GM13977 (cell line): ENCODE measurements at regions not wholly inside any gene's neighbourhood (a gene's known extent, or its start where the extent isn't known, plus 50 kb on each side); places are given as distances from the start of the nearest gene placed in this dataset.
"Not testable (repeated sequence)": the region's sequence is repeated elsewhere in the genome, so short reads cannot be mapped to it uniquely, and the experiment has no call there.

Experiments
- DNase-seq: peaks from one replicate; pipeline ENCODE4 v3.0.0; 2012; ENCODE audit warnings: low spot score
- CTCF ChIP-seq: IDR thresholded peaks from 2 replicates; pipeline ENCODE4 v1.5.1; 2012; ENCODE audit warnings: mild to moderate bottlenecking, control low read depth; ENCODE audit not compliant: insufficient read depth; ENCODE audit errors: extremely low read depth, missing control alignments
- in situ Hi-C: fragments of 300-500 bp; cut with MboI; formaldehyde crosslinking; loops from one replicate; pipeline ENCODE4 v1.12.0; 2022; ENCODE audit warnings: low sequenced_read_pairs, low pct_unique_long_range_greater_than_20kb, mixed read lengths, inconsistent platforms; ENCODE audit not compliant: unreplicated experiment

GRCh38 chr4:104283303-104283702, 211.4 kb downstream of the CXXC4 start:
- DNase-seq = no peak
- in situ Hi-C loops = no loop called here
- no peak for TF ChIP-seq CTCF

GRCh38 chr4:104279744-104280143, 214.9 kb downstream of the CXXC4 start:
- no peak for DNase-seq
- in situ Hi-C loops = no loop called here
- TF ChIP-seq CTCF = no peak

GRCh38 chr4:104272966-104273365, 221.7 kb downstream of the CXXC4 start:
- no peak for DNase-seq
- no peak for TF ChIP-seq CTCF
- in situ Hi-C loops = no loop called here

- in situ Hi-C loops, DNase-seq: not testable (repeated sequence)
Observed at GRCh38 chr4:104269603-104270002, 225.1 kb downstream of the CXXC4 start.

- no peak for TF ChIP-seq CTCF
- DNase-seq = no peak
- in situ Hi-C loops = no loop called here
Observed at GRCh38 chr4:104263100-104263499, 231.6 kb downstream of the CXXC4 start.

- in situ Hi-C loops = no loop called here
- DNase-seq = no peak
- TF ChIP-seq CTCF = no peak
Observed at GRCh38 chr4:104262678-104263077, 232.0 kb downstream of the CXXC4 start.

- TF ChIP-seq CTCF = no peak
- in situ Hi-C loops = no loop called here
- no peak for DNase-seq
Observed at GRCh38 chr4:104248726-104249125, 246.0 kb downstream of the CXXC4 start.
